ENCODE measurements at regions not wholly inside any gene's neighbourhood (a gene's known extent, or its start where the extent isn't known, plus 50 kb on each side); places are given as distances from the start of the nearest gene placed in this dataset.

GRCh38 chr12:107347261-107347660 is 253.9 kb upstream of the CRY1 start:
- H3K9me1 ChIP-seq (replicated peaks; ENCODE audit: control insufficient read depth, extremely low read depth, insufficient read depth, low read length), result no peaks in the 10 kb centered on the region
- FAIRE-seq (no peak), DNase-seq (ENCODE audit: low read depth, low spot score) (no peak)
- BruUV-seq (replicated peaks), result no TSS peak
- dilution Hi-C loops (cut with MboI; ENCODE audit: extremely low pct_ligation_motif_present, low sequenced_read_pairs) (no loop called here), intact Hi-C loops (cut with micrococcal nuclease) (no loop called here)
- H3K79me2 ChIP-seq (ENCODE audit: control insufficient read depth, insufficient read depth, low read length), result no peaks in the 10 kb centered on the region
- TF ChIP-seq MYC (IDR thresholded peaks at IDR 0.05; ENCODE audit: low read depth, low read length), result no peak
- no peak for TF ChIP-seq JUN (IDR thresholded peaks at IDR 0.05; ENCODE audit: borderline replicate concordance, insufficient read depth, insufficient read length, low read depth)
- no peak for TF ChIP-seq GATA2 (IDR thresholded peaks at IDR 0.05; ENCODE audit: insufficient read depth, insufficient read length, low read depth, low read length)
- TF ChIP-seq EZH2 (IDR thresholded peaks at IDR 0.05; ENCODE audit: borderline replicate concordance, low read depth, low read length, severe bottlenecking), result no peak
- TF ChIP-seq, protein P1, sequence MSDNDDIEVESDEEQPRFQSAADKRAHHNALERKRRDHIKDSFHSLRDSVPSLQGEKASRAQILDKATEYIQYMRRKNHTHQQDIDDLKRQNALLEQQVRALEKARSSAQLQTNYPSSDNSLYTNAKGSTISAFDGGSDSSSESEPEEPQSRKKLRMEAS (IDR thresholded peaks at IDR 0.05; ENCODE audit: insufficient read depth, insufficient read length), result no peak
- TF ChIP-seq POLR2A (IDR thresholded peaks at IDR 0.05; ENCODE audit: low read depth, low read length), result no peak
- no peak for TF ChIP-seq CTCF (IDR thresholded peaks at IDR 0.05; ENCODE audit: extremely low read depth in 1 of 2, insufficient read depth in 1 of 2, low read depth in 1 of 2, low read length in 2 of 2)
- peaks cover 4% of the 10 kb centered on the region for H3K4me1 ChIP-seq (ENCODE audit: control insufficient read depth, extremely low read depth, insufficient read depth, low read length)
- no peak overlapping the region for H3K4me3 ChIP-seq (replicated peaks in 1 of 3; ENCODE audit: insufficient read depth in 1 of 3, low read depth in 1 of 3, low read length in 3 of 3)
- H2AFZ ChIP-seq (ENCODE audit: low read depth, low read length), result no peak overlapping the region
- no peaks in the 10 kb centered on the region for H3K36me3 ChIP-seq (ENCODE audit: control insufficient read depth in 2 of 2, extremely low read depth in 1 of 2, insufficient read depth in 2 of 2, low read length in 2 of 2)
- no peaks in the 10 kb centered on the region for H4K20me1 ChIP-seq (replicated peaks; ENCODE audit: control insufficient read depth, extremely low read depth, insufficient read depth, low read length)
- no peaks in the 10 kb centered on the region for H3K9me3 ChIP-seq (replicated peaks; ENCODE audit: control insufficient read depth, insufficient read depth, low read length)
- H3K4me2 ChIP-seq (ENCODE audit: insufficient read depth, low read length), result no peak overlapping the region
- no peak overlapping the region for H3K9ac ChIP-seq (replicated peaks; ENCODE audit: extremely low read depth, insufficient read depth, low read length)
- ChIA-PET POLR2A (no interaction called here), CTCF (no interaction called here)
- H3K27ac ChIP-seq (ENCODE audit: insufficient read depth, low read depth, low read length), result no peak overlapping the region
- H3K27me3 ChIP-seq (ENCODE audit: control insufficient read depth in 2 of 2, insufficient read depth in 2 of 2, low read length in 2 of 2), result peaks cover 0 to 6% of the 10 kb centered on the region in 2 experiments
